HCT116 (cell line): ENCODE measurements at regions not wholly inside any gene's neighbourhood (a gene's known extent, or its start where the extent isn't known, plus 50 kb on each side); places are given as distances from the start of the nearest gene placed in this dataset.
A peak's percentile ranks its signal among the peaks of the same experiment; 100 is the strongest.

ENCODE experiments used
- ATAC-seq: fragments of 200-7000 bp; cut with Tn5 transposase; 2 replicates; pipeline ENCODE4 v1.9.1; 2020; ENCODE audit warnings: mild to moderate bottlenecking, moderate library complexity
- BruUV-seq: library from RNA; stranded (reverse); fragments of 400-500 nt; replicated peaks from 2 replicates; lab custom pipeline; 2021; lab: Mats Ljungman, UMichigan
- CTCF ChIA-PET: fragments of 300-600 bp; sonication (Branson Sonifier 250); formaldehyde crosslinking; loops from one replicate; lab custom pipeline; 2021; ENCODE audit warnings: antibody characterized with exemption; lab: Charles Lee
- POLR2A ChIA-PET: fragments of 300-600, 350-600 bp; sonication (Branson Sonifier 250); formaldehyde crosslinking; loops from one replicate; lab custom pipeline; 2021; ENCODE audit warnings: antibody characterized with exemption; lab: Charles Lee
- RAD21 ChIA-PET, 2 experiments: fragments of 300-600 bp; sonication (Branson Sonifier 250); formaldehyde crosslinking; loops; one replicate each; lab custom pipeline; 2023; ENCODE audit warnings: low total read pairs in 2 of 2; ENCODE audit not compliant: uncharacterized antibody in 2 of 2, unreplicated experiment in 2 of 2, low non-redundant PET in 1 of 2; lab: Charles Lee
- DNase-seq: peaks from one replicate; pipeline ENCODE4 v3.0.0-alpha.2; 2010; ENCODE audit warnings: low read depth, low spot score
- H2AFZ ChIP-seq: fragments of 200-600 bp; shearing (Covaris generic), sonication (generic); 2 replicates; pipeline ENCODE4 v1.6.1; 2017; ENCODE audit warnings: low read depth, mixed run types, mixed read lengths, antibody characterized with exemption, low read length; ENCODE audit not compliant: poor library complexity, severe bottlenecking
- H3K27ac ChIP-seq: 2 replicates; pipeline ENCODE4 v1.5.1; 2012; ENCODE audit warnings: low read depth, low read length
- H3K27me3 ChIP-seq: fragments of 200-600 bp; sonication (generic); 2 replicates; pipeline ENCODE4 v1.6.1; 2016; ENCODE audit warnings: mixed run types, low read length, mixed read lengths; ENCODE audit not compliant: insufficient read depth
- H3K36me3 ChIP-seq, 2 experiments: fragments of 200-500 bp in 1 of 2; fragments of 200-600 bp in 1 of 2; sonication (Bioruptor generic) in 1 of 2; sonication (generic) in 1 of 2; 2 replicates each; pipeline versions ENCODE4 v1.5.1 to v1.6.1; 2014 to 2016; ENCODE audit warnings: low read length in 2 of 2, inconsistent platforms in 1 of 2, mixed read lengths in 1 of 2, mixed run types in 1 of 2; ENCODE audit not compliant: insufficient read depth in 2 of 2, control insufficient read depth in 1 of 2
- H3K4me1 ChIP-seq, 2 experiments: fragments of 200-600 bp in 1 of 2; sonication (generic) in 1 of 2; 2 replicates each; pipeline versions ENCODE4 v1.5.1 to v1.6.1; 2012 to 2017; ENCODE audit warnings: low read length in 2 of 2, inconsistent platforms in 1 of 2, mild to moderate bottlenecking in 1 of 2, mixed read lengths in 1 of 2, mixed run types in 1 of 2, moderate library complexity in 1 of 2; ENCODE audit not compliant: insufficient read depth in 2 of 2, control insufficient read depth in 1 of 2
- H3K4me2 ChIP-seq: fragments of 200-600 bp; sonication (generic); 2 replicates; pipeline ENCODE4 v1.6.1; 2017; ENCODE audit warnings: mixed run types, low read length, mixed read lengths
- H3K4me3 ChIP-seq, 2 experiments: fragments of 200-600 bp in 1 of 2; sonication (generic) in 1 of 2; replicated peaks in 1 of 2; 2 replicates each; pipeline ENCODE4 v1.5.1; 2011 to 2016; ENCODE audit warnings: low read length in 2 of 2, control low read depth in 1 of 2, low read depth in 1 of 2, mild to moderate bottlenecking in 1 of 2, mixed read lengths in 1 of 2, mixed run types in 1 of 2
- H3K79me2 ChIP-seq: fragments of 200-600 bp; sonication (generic); 2 replicates; pipeline ENCODE4 v1.6.1; 2017; ENCODE audit warnings: mild to moderate bottlenecking, mixed run types, low read length, moderate library complexity, mixed read lengths; ENCODE audit not compliant: insufficient read depth
- H3K9ac ChIP-seq: fragments of 200-600 bp; sonication (generic); 2 replicates; pipeline ENCODE4 v1.6.1; 2016; ENCODE audit warnings: low read length, mixed read lengths
- H3K9me2 ChIP-seq: fragments of 200-600 bp; sonication (generic), shearing (Covaris generic); 2 replicates; pipeline ENCODE4 v1.6.1; 2017; ENCODE audit warnings: mixed run types, mild to moderate bottlenecking, moderate library complexity; ENCODE audit not compliant: insufficient read depth
- H3K9me3 ChIP-seq, 2 experiments: fragments of 200-500 bp in 1 of 2; fragments of 200-600 bp in 1 of 2; sonication (Bioruptor generic) in 1 of 2; sonication (generic) in 1 of 2; 2 replicates each; pipeline ENCODE4 v1.6.1; 2014 to 2017; ENCODE audit warnings: low read length in 2 of 2, mixed read lengths in 2 of 2, inconsistent platforms in 1 of 2, low read depth in 1 of 2, mild to moderate bottlenecking in 1 of 2, mixed run types in 1 of 2, moderate library complexity in 1 of 2; ENCODE audit not compliant: control insufficient read depth in 1 of 2, insufficient read depth in 1 of 2
- H4K20me1 ChIP-seq: fragments of 200-600 bp; sonication (generic), shearing (Covaris generic); 2 replicates; pipeline ENCODE4 v1.6.1; 2017; ENCODE audit warnings: mixed run types, mild to moderate bottlenecking, moderate library complexity; ENCODE audit not compliant: insufficient read depth
- JUND ChIP-seq: IDR thresholded peaks from 2 replicates; pipeline ENCODE4 v1.6.1; 2012
- YY1 ChIP-seq: IDR thresholded peaks from 2 replicates; pipeline ENCODE4 v1.6.1; 2011; ENCODE audit warnings: low read length, low read depth, moderate library complexity, mild to moderate bottlenecking; ENCODE audit not compliant: insufficient replicate concordance; ENCODE audit errors: extremely low read depth
- intact Hi-C: fragments of 100-400 bp; cut with micrococcal nuclease; formaldehyde crosslinking; loops from 2 replicates; pipeline ENCODE4 v1.10.0; 2022
- TF ChIP-seq, protein P1 (sequence below), 3 experiments: fragments of 200-600 bp in 1 of 3; sonication (generic) in 1 of 3; IDR thresholded peaks in 2 of 3; conservative IDR thresholded peaks in 1 of 3; 2 replicates each; pipeline ENCODE4 v1.5.1; 2012 to 2017; ENCODE audit warnings: low read depth in 2 of 3, low read length in 2 of 3, antibody characterized with exemption in 1 of 3, borderline replicate concordance in 1 of 3, control low read depth in 1 of 3, mild to moderate bottlenecking in 1 of 3, mixed read lengths in 1 of 3, mixed run types in 1 of 3, moderate library complexity in 1 of 3; ENCODE audit not compliant: insufficient read depth in 1 of 3

GRCh38 chr20:39399463-39399862, 437.3 kb downstream of the DHX35 start:
- H2AFZ ChIP-seq = no peak overlapping the region
- TF ChIP-seq, protein P1, sequence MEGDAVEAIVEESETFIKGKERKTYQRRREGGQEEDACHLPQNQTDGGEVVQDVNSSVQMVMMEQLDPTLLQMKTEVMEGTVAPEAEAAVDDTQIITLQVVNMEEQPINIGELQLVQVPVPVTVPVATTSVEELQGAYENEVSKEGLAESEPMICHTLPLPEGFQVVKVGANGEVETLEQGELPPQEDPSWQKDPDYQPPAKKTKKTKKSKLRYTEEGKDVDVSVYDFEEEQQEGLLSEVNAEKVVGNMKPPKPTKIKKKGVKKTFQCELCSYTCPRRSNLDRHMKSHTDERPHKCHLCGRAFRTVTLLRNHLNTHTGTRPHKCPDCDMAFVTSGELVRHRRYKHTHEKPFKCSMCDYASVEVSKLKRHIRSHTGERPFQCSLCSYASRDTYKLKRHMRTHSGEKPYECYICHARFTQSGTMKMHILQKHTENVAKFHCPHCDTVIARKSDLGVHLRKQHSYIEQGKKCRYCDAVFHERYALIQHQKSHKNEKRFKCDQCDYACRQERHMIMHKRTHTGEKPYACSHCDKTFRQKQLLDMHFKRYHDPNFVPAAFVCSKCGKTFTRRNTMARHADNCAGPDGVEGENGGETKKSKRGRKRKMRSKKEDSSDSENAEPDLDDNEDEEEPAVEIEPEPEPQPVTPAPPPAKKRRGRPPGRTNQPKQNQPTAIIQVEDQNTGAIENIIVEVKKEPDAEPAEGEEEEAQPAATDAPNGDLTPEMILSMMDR (IDR thresholded peaks at IDR 0.05 in 2 of 3, conservative IDR thresholded peaks at IDR 0.05 in 1 of 3; ENCODE audit: borderline replicate concordance in 1 of 3, insufficient read depth in 1 of 3, low read depth in 2 of 3, low read length in 2 of 3) = 0 out of 6 replicates have a peak, but pooled peaks of 2 of the 3 experiments have one; percentile 12 to 14
- no peak for TF ChIP-seq YY1
- TF ChIP-seq, all 23 proteins: peak for 1
- Histone ChIP-seq H3K27ac (no peak overlapping the region), H3K36me3 (no peaks in the 10 kb centered on the region), H3K79me2 (no peaks in the 10 kb centered on the region), H3K9me2 (no peaks in the 10 kb centered on the region), H3K4me3 (no peak overlapping the region), H3K9ac (no peak overlapping the region), H3K27me3 (no peaks in the 10 kb centered on the region), H3K4me2 (no peak overlapping the region), H4K20me1 (no peaks in the 10 kb centered on the region), H3K9me3 (no peaks in the 10 kb centered on the region), H3K4me1 (no peaks in the 10 kb centered on the region)
- BruUV-seq = no TSS peak
- ChIA-PET CTCF (no interaction called here), POLR2A (no interaction called here), RAD21 (no interaction called here)
- intact Hi-C loops = no loop called here
- no peak for ATAC-seq
- no peak for DNase-seq

GRCh38 chr20:39398656-39399055, 436.5 kb downstream of the DHX35 start:
- BruUV-seq = no TSS peak
- intact Hi-C loops = no loop called here
- no peak for ATAC-seq

More at GRCh38 chr20:39398656-39399055, 436.5 kb downstream of the DHX35 start:
- H3K9me3 ChIP-seq = no peaks in the 10 kb centered on the region
- no peaks in the 10 kb centered on the region for H3K4me1 ChIP-seq
- no peak for TF ChIP-seq JUND
- TF ChIP-seq, all 23 proteins: peak for 0
- H3K9me2 ChIP-seq = no peaks in the 10 kb centered on the region
- POLR2A ChIA-PET = no interaction called here
- no peak overlapping the region for H3K4me2 ChIP-seq
- no peaks in the 10 kb centered on the region for H4K20me1 ChIP-seq
- no peaks in the 10 kb centered on the region for H3K36me3 ChIP-seq
- H3K4me3 ChIP-seq = no peak overlapping the region
- no peaks in the 10 kb centered on the region for H3K79me2 ChIP-seq
- no peak overlapping the region for H3K27ac ChIP-seq
- no peak overlapping the region for H3K9ac ChIP-seq
- RAD21 ChIA-PET = no interaction called here
- DNase-seq = no peak
- H3K27me3 ChIP-seq = no peaks in the 10 kb centered on the region
- H2AFZ ChIP-seq = no peak overlapping the region
- CTCF ChIA-PET = no interaction called here
